ENCODE measurements at regions not wholly inside any gene's neighbourhood (a gene's known extent, or its start where the extent isn't known, plus 50 kb on each side); places are given as distances from the start of the nearest gene placed in this dataset.

- no peak for TF ChIP-seq CTCF (IDR thresholded peaks at IDR 0.05)
- TF ChIP-seq POLR2AphosphoS5 (IDR thresholded peaks at IDR 0.05): no peak
These were observed 106.5 kb upstream of the COL5A2 start for GRCh38 chr2:189285962-189286645.

Data from breast epithelium (tissue), 3 donors.